Heart right ventricle (tissue), 16 donors: ENCODE measurements at regions not wholly inside any gene's neighbourhood (a gene's known extent, or its start where the extent isn't known, plus 50 kb on each side); places are given as distances from the start of the nearest gene placed in this dataset.

Source experiments
- ATAC-seq, 8 donors: fragments of 200-7000 bp; cut with Tn5 transposase; one replicate each; pipeline ENCODE4 v1.9.1; 2020; ENCODE audit warnings: mild to moderate bottlenecking in 8 of 8, moderate library complexity in 8 of 8, moderate number of reproducible peaks in 1 of 8
- DNase-seq, 2 donors: peaks; one replicate each; pipeline ENCODE4 v3.0.0-alpha.2; 2020
- H3K27ac ChIP-seq, 10 donors: fragments of 200-600 bp; sonication (generic) in 2 of 10; one replicate each; pipeline versions ENCODE4 v1.5.0 to v1.8.0; 2020 to 2022; ENCODE audit warnings: mild to moderate bottlenecking in 3 of 10
- H3K27me3 ChIP-seq, 7 donors: fragments of 200-600 bp; one replicate each; pipeline ENCODE4 v1.8.0; 2021 to 2022; ENCODE audit warnings: mild to moderate bottlenecking in 2 of 7
- H3K36me3 ChIP-seq, 9 donors: fragments of 200-600 bp; sonication (generic) in 1 of 9; one replicate each; pipeline versions ENCODE4 v1.5.0 to v1.8.0; 2020 to 2022; ENCODE audit warnings: mild to moderate bottlenecking in 2 of 9
- H3K4me1 ChIP-seq, 9 donors: fragments of 200-600 bp; sonication (generic) in 1 of 9; one replicate each; pipeline versions ENCODE4 v1.5.0 to v1.8.0; 2020 to 2022; ENCODE audit warnings: mild to moderate bottlenecking in 4 of 9
- H3K4me3 ChIP-seq, 10 donors: fragments of 200-600 bp; sonication (generic) in 2 of 10; one replicate each; pipeline versions ENCODE4 v1.5.0 to v1.8.0; 2020 to 2022; ENCODE audit warnings: mild to moderate bottlenecking in 7 of 10, moderate library complexity in 2 of 10
- H3K9me3 ChIP-seq, 11 donors: fragments of 200-600 bp in 10 of 11; sonication (generic) in 2 of 11; one replicate each; pipeline versions ENCODE4 v1.5.0 to v1.8.0; 2013 to 2022; ENCODE audit warnings: mild to moderate bottlenecking in 2 of 11, control low read depth in 1 of 11, moderate library complexity in 1 of 11
- CTCF ChIP-seq, 9 donors: fragments of 200-600 bp; sonication (generic) in 2 of 9; IDR thresholded peaks; one replicate each; pipeline versions ENCODE4 v1.5.0 to v1.8.0; 2021 to 2022; ENCODE audit warnings: antibody characterized with exemption in 9 of 9, mild to moderate bottlenecking in 5 of 9, moderate library complexity in 1 of 9
- WGBS, 2 donors: extraction: QIAGEN DNeasy Blood & Tissue Kit; methylation state at CpG; one replicate each; pipeline ENCODE4 v1.1.7; 2013; ENCODE audit warnings: inconsistent platforms in 1 of 2; 5-methylcytosine and 5-hydroxymethylcytosine counted together
- intact Hi-C, 10 donors: fragments of 100-400 bp; cut with DNase I; formaldehyde crosslinking; loops; one replicate each; pipeline versions ENCODE4 v1.11.1 to v1.14.2; 2022
- donor health status: Arrhythmogenic right ventricular cardiomyopathy.
- donor health status: ischemic (EF 13 %, LVEDD 7.1; RV severe dilation, severe dysfunction).
- donor health status: healthy with polysubstance abuse.
- donor health status: DM: no; HTN: yes; CAD: no.
- donor health status: DM: no; HTN: no; CAD: no.
- donor health status: ischemic (EF 25% LVEDD 6.9; RV normal size, moderate dysfunction).
- donor health status: ischemic (EF 25% LVEDD 5.7; RV mildly dilated, moderate dysfunction).
- donor health status: healthy.
- donor health status: DM: yes; HTN: yes; CAD: no.
- donor health status: Ischemic cardiomyopathy.
- donor health status: ischemic (EF 35%, LVEDD 5.7; RV mildly dilated, moderate dysfunction).
- donor health status: nonischemic (EF 11% LVEDD 7.7; RV severe dilation, severe dysfunction).
- donor health status: DM: yes; HTN: yes; CAD: no.
- donor health status: PGD.
- donor health status: ischemic (EF 29% LVEDD 5.4; RV normal size, mild dysfunction).
- donor health status: nonischemic (EF 23%, LVEDD 6.1; RV moderate dilation, normal function).

GRCh38 chrX:8897259-8897658 lies 96.1 kb upstream of the FAM9A start:
- Histone ChIP-seq H3K4me3 (no peak overlapping the region), H3K27ac (no peak overlapping the region), H3K9me3 (peaks cover 0 to 9% (median 0%) of the 10 kb centered on the region in 11 donors), H3K27me3 (no peaks in the 10 kb centered on the region), H3K36me3 (no peaks in the 10 kb centered on the region), H3K4me1 (no peaks in the 10 kb centered on the region)
- 82 to 83% methylated on average over 4 of the region's 4 CpGs for whole genome bisulfite sequencing, 2 donors
- TF ChIP-seq CTCF (IDR thresholded peaks at IDR 0.05), result no peak
- ATAC-seq, result no peak
- intact Hi-C loops, result no loop called here
- DNase-seq, result no peak

- peaks cover 0 to 8% (median 0%) of the 10 kb centered on the region in 7 donors for H3K27me3 ChIP-seq
- peaks cover 0 to 16% (median 0%) of the 10 kb centered on the region in 11 donors for H3K9me3 ChIP-seq
- DNase-seq (no peak), ATAC-seq (no peak)
- no peak overlapping the region for H3K27ac ChIP-seq
- no peak overlapping the region for H3K4me3 ChIP-seq
- H3K4me1 ChIP-seq, result peaks cover 0 to 11% (median 0%) of the 10 kb centered on the region in 9 donors
- 85 to 92% methylated on average over 1 of the region's 1 CpG for WGBS, 2 donors
- intact Hi-C loops, result no loop called here
- H3K36me3 ChIP-seq, result no peaks in the 10 kb centered on the region
- TF ChIP-seq CTCF (IDR thresholded peaks at IDR 0.05), result no peak
These were observed 89.6 kb upstream of the FAM9A start for GRCh38 chrX:8890794-8891193.

GRCh38 chrX:8887004-8887403 lies 85.8 kb upstream of the FAM9A start:
- Histone ChIP-seq H3K4me1 (peaks cover 0 to 11% (median 0%) of the 10 kb centered on the region in 9 donors), H3K9me3 (peaks cover 0 to 7% (median 0%) of the 10 kb centered on the region in 11 donors), H3K27me3 (peaks cover 0 to 44% (median 0%) of the 10 kb centered on the region in 7 donors), H3K4me3 (no peak overlapping the region), H3K36me3 (no peaks in the 10 kb centered on the region), H3K27ac (no peak overlapping the region)
- WGBS, 2 donors, result 28 to 41% methylated on average over 3 of the region's 3 CpGs
- TF ChIP-seq CTCF (IDR thresholded peaks at IDR 0.05), result no peak
- intact Hi-C loops, result no loop called here
- ATAC-seq, result no peak
- DNase-seq, result no peak

- ATAC-seq, result no peak
- peak in 6 of 9 donors; percentile 12 to 62 (median 34) for TF ChIP-seq CTCF (IDR thresholded peaks at IDR 0.05)
- no peak for DNase-seq
- H3K27ac ChIP-seq, result no peak overlapping the region
- H3K4me3 ChIP-seq, result no peak overlapping the region
- intact Hi-C loops, result no loop called here
- H3K4me1 ChIP-seq, result no peaks in the 10 kb centered on the region
- 67 to 73% methylated on average over 4 of the region's 4 CpGs for WGBS, 2 donors
- H3K27me3 ChIP-seq, result peaks cover 0 to 38% (median 0%) of the 10 kb centered on the region in 7 donors
- H3K9me3 ChIP-seq, result no peaks in the 10 kb centered on the region
- H3K36me3 ChIP-seq, result no peaks in the 10 kb centered on the region
These were observed 78.6 kb upstream of the FAM9A start for GRCh38 chrX:8879750-8880149.
